H1 (cell line): ENCODE measurements at regions not wholly inside any gene's neighbourhood (a gene's known extent, or its start where the extent isn't known, plus 50 kb on each side); places are given as distances from the start of the nearest gene placed in this dataset.

ENCODE experiments used
- CTCF ChIA-PET: fragments of 300-600 bp; sonication (Branson Sonifier 250); formaldehyde crosslinking; loops from one replicate; lab custom pipeline; 2021; ENCODE audit not compliant: partially characterized antibody; lab: Charles Lee
- POLR2A ChIA-PET: fragments of 300-600 bp; sonication (Branson Sonifier 250); formaldehyde crosslinking; loops from one replicate; lab custom pipeline; 2021; ENCODE audit warnings: inconsistent platforms; ENCODE audit not compliant: partially characterized antibody; lab: Charles Lee
- DNase-seq, 2 experiments: peaks; one replicate each; pipeline versions ENCODE4 v3.0.0 to v3.0.0-alpha.2; 2010 to 2022; ENCODE audit warnings: low spot score in 2 of 2, low read depth in 1 of 2, mixed read lengths in 1 of 2
- FAIRE-seq: peaks from 2 replicates; lab custom pipeline; 2011; peaks lifted over from hg19 to GRCh38; lab: Jason Lieb, UNC
- H2AFZ ChIP-seq: 2 replicates; pipeline ENCODE4 v1.8.1; 2012; ENCODE audit warnings: low read length, inconsistent platforms
- H2AK5ac ChIP-seq: 2 replicates; pipeline ENCODE4 v1.6.1; 2013; ENCODE audit warnings: low read depth, low read length
- H2BK120ac ChIP-seq: replicated peaks from 2 replicates; pipeline ENCODE3; 2013; ENCODE audit warnings: low read depth, low read length, inconsistent platforms
- H2BK12ac ChIP-seq: 2 replicates; pipeline ENCODE4 v1.6.1; 2013; ENCODE audit warnings: low read depth, low read length
- H2BK15ac ChIP-seq: 2 replicates; pipeline ENCODE4 v1.6.1; 2013; ENCODE audit warnings: low read length
- H2BK20ac ChIP-seq: 2 replicates; pipeline ENCODE4 v1.6.1; 2013; ENCODE audit warnings: low read length
- H2BK5ac ChIP-seq: 2 replicates; pipeline ENCODE4 v1.6.1; 2013; ENCODE audit warnings: low read depth, low read length
- H3K14ac ChIP-seq: 2 replicates; pipeline ENCODE4 v1.6.1; 2013; ENCODE audit warnings: inconsistent platforms; ENCODE audit not compliant: insufficient read length
- H3K18ac ChIP-seq: 2 replicates; pipeline ENCODE4 v1.6.1; 2013; ENCODE audit warnings: low read length; ENCODE audit errors: extremely low read depth
- H3K23ac ChIP-seq: 2 replicates; pipeline ENCODE4 v1.6.1; 2013; ENCODE audit warnings: inconsistent platforms; ENCODE audit not compliant: insufficient read length
- H3K23me2 ChIP-seq: 2 replicates; pipeline ENCODE4 v1.6.1; 2013; ENCODE audit warnings: low read depth, low read length
- H3K27ac ChIP-seq: 2 replicates; pipeline ENCODE4 v1.6.1; 2011; ENCODE audit warnings: low read depth, low read length, inconsistent platforms
- H3K27me3 ChIP-seq, 4 experiments: replicated peaks in 1 of 4; 1 replicate in 1 of 4; 2 replicates in 3 of 4; pipeline versions ENCODE4 v1.6.1 to v1.8.1; 2011 to 2013; ENCODE audit warnings: low read length in 3 of 4, mild to moderate bottlenecking in 3 of 4, inconsistent platforms in 2 of 4, mixed read lengths in 2 of 4, moderate library complexity in 1 of 4; ENCODE audit not compliant: control insufficient read depth in 3 of 4, insufficient read depth in 3 of 4; ENCODE audit errors: extremely low read depth in 1 of 4
- H3K36me3 ChIP-seq, 4 experiments: 2 replicates each; pipeline versions ENCODE4 v1.6.1 to v1.8.1; 2011 to 2013; ENCODE audit warnings: mild to moderate bottlenecking in 4 of 4, low read length in 3 of 4, moderate library complexity in 2 of 4, control low read depth in 1 of 4, inconsistent platforms in 1 of 4; ENCODE audit not compliant: insufficient read depth in 4 of 4, control insufficient read depth in 2 of 4
- H3K4ac ChIP-seq: replicated peaks from 2 replicates; pipeline ENCODE3; 2013; ENCODE audit warnings: low read length, low read depth, mixed read lengths, inconsistent platforms; ENCODE audit not compliant: insufficient read length
- H3K4me1 ChIP-seq, 4 experiments: replicated peaks in 1 of 4; 1 replicate in 1 of 4; 2 replicates in 3 of 4; pipeline versions ENCODE4 v1.6.1 to v1.8.1; 2011 to 2013; ENCODE audit warnings: low read length in 3 of 4, inconsistent platforms in 2 of 4, mixed read lengths in 1 of 4; ENCODE audit not compliant: insufficient read depth in 4 of 4, control insufficient read depth in 3 of 4
- H3K4me2 ChIP-seq, 2 experiments: 2 replicates each; pipeline versions ENCODE4 v1.6.1 to v1.8.1; 2011 to 2013; ENCODE audit warnings: low read depth in 2 of 2, low read length in 2 of 2, control low read depth in 1 of 2, inconsistent platforms in 1 of 2, mild to moderate bottlenecking in 1 of 2; ENCODE audit not compliant: insufficient read depth in 1 of 2
- H3K4me3 ChIP-seq, 4 experiments: fragments of 200-600, 300-600 bp in 1 of 4; sonication (generic), shearing (Covaris generic), sonication (Bioruptor Twin) in 1 of 4; 2 replicates each; pipeline versions ENCODE4 v1.5.1 to v1.8.1; 2011 to 2016; ENCODE audit warnings: low read length in 4 of 4, low read depth in 3 of 4, control low read depth in 2 of 4, inconsistent platforms in 2 of 4, mild to moderate bottlenecking in 2 of 4, mixed read lengths in 1 of 4, moderate library complexity in 1 of 4; ENCODE audit not compliant: insufficient read depth in 2 of 4; ENCODE audit errors: extremely low read depth in 1 of 4
- H3K56ac ChIP-seq: replicated peaks from 2 replicates; pipeline ENCODE3; 2013; ENCODE audit warnings: low read depth, mild to moderate bottlenecking, mixed read lengths, low read length, inconsistent platforms; ENCODE audit not compliant: insufficient read length
- H3K79me1 ChIP-seq: 2 replicates; pipeline ENCODE4 v1.6.1; 2013; ENCODE audit warnings: low read depth, low read length, control low read depth
- H3K79me2 ChIP-seq, 2 experiments: 2 replicates each; pipeline versions ENCODE4 v1.6.1 to v1.8.1; 2012 to 2013; ENCODE audit warnings: low read length in 2 of 2, mild to moderate bottlenecking in 2 of 2, inconsistent platforms in 1 of 2; ENCODE audit not compliant: insufficient read depth in 2 of 2, control insufficient read depth in 1 of 2
- H3K9ac ChIP-seq, 4 experiments: replicated peaks in 1 of 4; 1 replicate in 1 of 4; 2 replicates in 3 of 4; pipeline versions ENCODE4 v1.6.1 to v1.8.1; 2011 to 2013; ENCODE audit warnings: low read depth in 3 of 4, low read length in 3 of 4, control low read depth in 2 of 4, mild to moderate bottlenecking in 2 of 4, moderate library complexity in 2 of 4, inconsistent platforms in 1 of 4; ENCODE audit errors: extremely low read depth in 1 of 4
- H3K9me3 ChIP-seq, 2 experiments: 2 replicates each; pipeline versions ENCODE4 v1.6.1 to v1.8.1; 2012 to 2013; ENCODE audit warnings: mild to moderate bottlenecking in 2 of 2, moderate library complexity in 2 of 2, control low read depth in 1 of 2, inconsistent platforms in 1 of 2, low read depth in 1 of 2, low read length in 1 of 2, mixed read lengths in 1 of 2; ENCODE audit not compliant: insufficient read depth in 2 of 2
- H4K20me1 ChIP-seq, 2 experiments: replicated peaks in 1 of 2; 2 replicates each; pipeline versions ENCODE3 to v1.8.1; 2011 to 2013; ENCODE audit warnings: inconsistent platforms in 2 of 2, low read length in 2 of 2, mild to moderate bottlenecking in 1 of 2; ENCODE audit not compliant: insufficient read depth in 2 of 2, control insufficient read depth in 1 of 2
- H4K5ac ChIP-seq: 2 replicates; pipeline ENCODE4 v1.6.1; 2013; ENCODE audit warnings: low read length, low read depth, mixed read lengths, inconsistent platforms; ENCODE audit not compliant: insufficient read length
- H4K8ac ChIP-seq: 2 replicates; pipeline ENCODE4 v1.8.0; 2013; ENCODE audit warnings: mild to moderate bottlenecking, moderate library complexity, low read length, inconsistent platforms; ENCODE audit not compliant: insufficient read depth; ENCODE audit errors: extremely low read depth
- H4K91ac ChIP-seq: replicated peaks from 2 replicates; pipeline ENCODE3; 2013; ENCODE audit warnings: low read length, mixed read lengths, inconsistent platforms; ENCODE audit not compliant: insufficient read length
- WGBS, 2 experiments: shearing (Covaris generic) in 1 of 2; methylation state at CpG; one replicate each; pipeline versions ENCODE4 v1.1.6 to v1.1.7; 2013 to 2015; ENCODE audit warnings: low lambda C conversion rate in 2 of 2, mixed read lengths in 2 of 2, inconsistent platforms in 1 of 2, low coverage in 1 of 2, missing lambda C conversion rate in 1 of 2; ENCODE audit not compliant: insufficient replicate concordance in 2 of 2, insufficient coverage in 1 of 2, insufficient read length in 1 of 2; ENCODE audit errors: extremely low coverage in 1 of 2, missing lambda C conversion rate in 1 of 2; 5-methylcytosine and 5-hydroxymethylcytosine counted together

GRCh38 chr5:4082966-4083564, 487.4 kb downstream of the IRX1 start:
- H3K36me3 ChIP-seq: no peaks in the 10 kb centered on the region
- no peaks in the 10 kb centered on the region; a peak in 1 of 7 replicates for H3K27me3 ChIP-seq
- no peak overlapping the region for H4K8ac ChIP-seq
- ChIA-PET CTCF (interaction anchor here (0.7 kb wide), 1 partner anchor 148 kb away, joined by 3 read pairs; no protein-coding TSS in a partner anchor), POLR2A (no interaction called here)
- no peak overlapping the region for H3K18ac ChIP-seq
- no peak overlapping the region for H3K4me2 ChIP-seq
- H3K23me2 ChIP-seq: peaks cover 3% of the 10 kb centered on the region
- no peak overlapping the region for H2BK20ac ChIP-seq
- FAIRE-seq (no peak), DNase-seq (no peak)
- WGBS, 2 experiments: 97% methylated on average over 6 of the region's 6 CpGs; no CpG with 5 or more reads in 1 of the 2 experiments
- H2BK15ac ChIP-seq: no peak overlapping the region
- H2BK12ac ChIP-seq: no peak overlapping the region
- H3K79me1 ChIP-seq: no peaks in the 10 kb centered on the region
- H3K14ac ChIP-seq: no peak overlapping the region
- no peak overlapping the region for H4K91ac ChIP-seq
- H3K23ac ChIP-seq: no peak overlapping the region
- H4K5ac ChIP-seq: no peak overlapping the region
- H3K79me2 ChIP-seq: no peaks in the 10 kb centered on the region
- H3K9me3 ChIP-seq: no peaks in the 10 kb centered on the region
- no peak overlapping the region for H3K27ac ChIP-seq
- no peak overlapping the region for H2AFZ ChIP-seq
- H2BK120ac ChIP-seq: no peak overlapping the region
- H4K20me1 ChIP-seq: peaks cover 0 to 6% of the 10 kb centered on the region in 2 experiments
- no peak overlapping the region for H2BK5ac ChIP-seq
- H3K56ac ChIP-seq: no peak overlapping the region
- H3K4me3 ChIP-seq: no peak overlapping the region
- no peak overlapping the region for H3K9ac ChIP-seq
- H3K4me1 ChIP-seq: no peaks in the 10 kb centered on the region
- no peak overlapping the region for H3K4ac ChIP-seq
- H2AK5ac ChIP-seq: no peak overlapping the region
